GF-D8 (cell line): ENCODE measurements at regions not wholly inside any gene's neighbourhood (a gene's known extent, or its start where the extent isn't known, plus 50 kb on each side); places are given as distances from the start of the nearest gene placed in this dataset.
"Not testable (repeated sequence)": the region's sequence is repeated elsewhere in the genome, so short reads cannot be mapped to it uniquely, and the experiment has no call there.

ENCODE experiments used
- DNase-seq: peaks from one replicate; lab custom pipeline; 2025; lab: John Stamatoyannopoulos, UW

- DNase-seq = no peak
These were observed 108.2 kb upstream of the STK17B start for GRCh38 chr2:196279541-196279940.

DNA sequence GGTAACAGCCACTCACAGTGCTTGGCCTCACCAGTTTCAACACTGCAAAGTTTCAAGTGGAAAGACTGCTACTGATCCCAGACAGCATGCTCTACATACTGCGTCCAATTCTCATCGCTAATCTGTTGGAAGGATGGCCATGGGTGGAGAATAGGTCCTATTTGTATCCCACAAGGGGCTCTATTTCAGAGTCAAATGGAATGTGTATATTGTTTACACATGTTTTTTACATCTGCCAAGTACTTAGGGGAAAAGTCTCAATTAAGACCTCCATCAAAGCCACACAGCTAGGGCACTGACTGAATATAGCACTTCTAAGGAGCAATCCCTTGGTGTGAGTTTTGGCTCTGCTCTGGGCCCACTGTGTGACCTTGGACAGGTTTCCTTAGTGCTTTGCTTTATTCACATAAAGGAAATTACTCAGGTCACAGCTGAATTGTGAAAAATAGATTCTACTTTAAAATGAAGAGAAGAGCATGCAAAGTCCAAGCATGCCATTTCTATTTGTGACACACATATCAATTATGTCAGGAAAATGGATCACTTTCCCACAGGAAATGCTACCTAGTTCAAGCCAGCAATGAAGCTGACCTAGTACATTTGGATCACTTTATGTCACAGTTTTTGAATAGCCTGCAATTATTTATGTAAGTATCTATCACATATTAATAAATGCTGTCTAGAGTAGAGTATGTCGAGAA, 112.9 kb upstream of the STK17B start:
- no peak for DNase-seq

- no peak for DNase-seq
These were observed 113.6 kb upstream of the STK17B start for GRCh38 chr2:196284866-196285557.

DNA sequence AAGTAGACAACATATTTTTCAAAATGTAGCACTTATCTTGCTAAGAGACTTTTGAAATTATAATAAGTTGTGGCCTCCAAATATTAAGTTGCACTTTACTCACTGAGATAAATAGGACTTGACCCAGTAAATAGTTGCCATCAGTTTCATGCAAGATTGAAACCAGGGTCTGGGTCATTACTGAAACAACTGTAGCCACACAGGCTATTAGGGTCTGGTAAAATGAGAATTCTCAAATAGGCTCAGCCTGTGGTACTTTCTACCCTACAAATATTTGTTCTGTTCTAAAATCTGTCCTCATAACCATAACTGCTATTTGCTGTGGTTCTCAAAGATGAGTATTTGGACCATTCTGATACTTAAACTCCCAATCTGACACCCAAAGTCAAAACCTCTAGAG, 115.4 kb upstream of the STK17B start:
- no peak for DNase-seq

DNA sequence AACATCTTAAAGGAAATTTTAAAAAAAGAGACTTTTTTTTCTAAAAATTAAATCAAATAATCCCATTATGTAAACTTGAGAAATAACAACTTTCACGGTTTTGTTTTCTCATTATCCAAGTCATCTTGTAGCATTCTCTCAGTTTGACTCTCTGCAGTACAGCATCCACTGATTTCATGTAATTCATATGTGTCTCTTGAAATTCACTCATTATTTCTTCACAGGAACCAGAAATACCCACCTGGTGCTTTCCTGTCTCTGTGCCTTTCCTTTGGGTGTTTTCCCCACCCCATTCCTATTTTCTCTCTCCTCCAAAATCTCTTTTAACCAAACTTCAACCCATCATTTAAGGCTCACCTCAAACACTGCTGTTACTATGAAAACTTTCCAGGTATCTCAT, 116.1 kb upstream of the STK17B start:
- DNase-seq = no peak

GRCh38 chr2:196288006-196288538, 116.7 kb upstream of the STK17B start:
- DNase-seq = no peak

DNA sequence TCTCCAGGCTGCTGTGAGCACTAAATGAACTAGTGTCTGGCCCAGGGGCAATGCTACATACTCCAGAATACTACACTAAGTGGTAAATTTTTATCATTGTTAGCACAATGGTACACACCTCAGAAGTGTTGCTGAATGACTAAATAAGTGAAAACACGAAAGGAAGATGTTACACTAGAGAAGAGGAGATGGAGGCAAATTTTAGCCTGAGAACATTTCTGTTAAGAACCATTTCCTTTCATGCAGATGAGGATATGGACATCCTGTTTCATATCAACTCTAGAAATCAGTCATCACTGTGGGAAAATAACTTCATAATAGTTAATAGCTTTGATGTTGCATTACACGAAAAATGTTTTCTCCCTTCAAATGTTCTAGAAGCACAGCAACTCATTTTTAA, 117.6 kb upstream of the STK17B start:
- no peak for DNase-seq

DNA sequence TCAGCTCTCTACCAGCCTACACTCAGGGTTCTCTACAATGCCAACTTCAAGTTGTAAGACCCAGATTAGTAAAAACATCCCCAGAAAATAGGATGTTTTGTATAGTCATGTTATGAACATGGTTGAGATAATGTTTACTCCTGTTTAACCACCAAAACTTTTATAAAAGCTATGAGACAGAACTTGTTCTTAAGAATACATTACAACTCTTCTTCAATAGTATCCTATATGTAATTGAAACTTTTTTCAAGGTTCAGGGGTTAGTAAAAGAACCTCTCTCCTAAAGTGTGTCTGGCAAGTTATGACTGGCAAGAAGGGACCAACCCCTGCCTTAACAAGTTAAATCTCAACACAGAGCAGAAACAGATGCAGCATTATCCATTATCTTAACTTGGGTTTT, 118.8 kb upstream of the STK17B start:
- DNase-seq = no peak

GRCh38 chr2:196290569-196290968, 119.2 kb upstream of the STK17B start:
- no peak for DNase-seq

DNA sequence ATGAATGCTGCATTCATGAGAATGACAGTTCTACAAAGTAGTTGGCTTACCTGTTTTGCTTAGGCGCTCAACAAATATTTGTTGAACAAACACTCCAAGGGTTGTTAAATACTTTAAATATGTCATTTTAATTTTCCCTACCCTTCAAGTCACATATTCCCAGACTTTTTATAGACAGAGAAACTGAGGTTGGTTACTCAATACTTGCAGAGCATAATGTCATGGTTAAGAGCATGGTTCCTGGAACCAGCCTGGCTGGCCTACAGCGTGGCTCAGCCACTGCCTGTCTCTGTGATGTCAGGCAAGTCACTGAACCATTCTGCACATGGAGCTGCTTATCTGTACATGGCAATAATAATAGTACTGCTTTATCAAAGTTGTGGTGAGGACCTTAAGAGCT, 120.0 kb upstream of the STK17B start:
- no peak for DNase-seq

DNA sequence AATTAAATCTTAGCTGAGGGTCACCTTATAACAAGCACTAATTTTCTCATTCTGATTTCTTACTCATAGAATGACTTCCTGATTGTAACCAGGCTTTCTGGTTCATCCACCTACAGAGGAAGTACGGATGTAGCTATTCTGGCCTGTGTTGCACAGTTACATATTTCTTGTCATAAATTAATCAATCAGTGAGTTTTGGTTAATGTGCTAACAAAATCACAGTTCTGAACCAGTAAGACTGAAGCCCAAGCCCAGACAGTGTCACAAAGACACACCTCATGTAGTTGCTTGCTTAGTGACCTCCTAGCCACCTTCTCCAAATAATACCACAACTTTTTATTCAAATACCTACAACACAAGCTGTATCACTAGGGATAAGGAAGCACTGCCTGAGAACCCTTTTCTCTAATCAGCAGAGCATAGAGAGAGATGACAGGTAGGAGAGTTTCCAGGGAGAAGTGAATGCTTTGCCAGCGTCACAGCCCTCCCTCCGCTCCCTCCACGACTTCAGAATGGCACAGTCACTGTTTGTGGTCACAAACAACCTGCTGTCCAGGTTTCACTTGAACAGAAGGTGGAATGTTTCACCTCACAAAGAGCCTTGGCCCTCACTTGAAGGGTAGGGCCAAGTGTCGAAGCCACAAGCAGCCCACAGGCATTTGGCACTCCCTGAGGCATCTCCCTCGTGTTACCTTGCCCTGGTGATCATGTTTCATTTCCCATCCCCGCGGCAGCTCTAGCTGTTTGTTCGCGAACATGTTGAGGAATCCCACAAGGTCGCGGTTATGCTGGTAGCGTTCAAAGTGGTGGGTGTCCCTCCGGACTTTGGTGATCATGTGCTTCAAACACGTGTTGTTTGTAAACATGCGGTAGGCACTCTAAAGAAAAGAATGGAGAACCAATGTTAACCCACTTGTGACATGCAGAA, 120.8 kb upstream of the STK17B start:
- DNase-seq = no peak

DNA sequence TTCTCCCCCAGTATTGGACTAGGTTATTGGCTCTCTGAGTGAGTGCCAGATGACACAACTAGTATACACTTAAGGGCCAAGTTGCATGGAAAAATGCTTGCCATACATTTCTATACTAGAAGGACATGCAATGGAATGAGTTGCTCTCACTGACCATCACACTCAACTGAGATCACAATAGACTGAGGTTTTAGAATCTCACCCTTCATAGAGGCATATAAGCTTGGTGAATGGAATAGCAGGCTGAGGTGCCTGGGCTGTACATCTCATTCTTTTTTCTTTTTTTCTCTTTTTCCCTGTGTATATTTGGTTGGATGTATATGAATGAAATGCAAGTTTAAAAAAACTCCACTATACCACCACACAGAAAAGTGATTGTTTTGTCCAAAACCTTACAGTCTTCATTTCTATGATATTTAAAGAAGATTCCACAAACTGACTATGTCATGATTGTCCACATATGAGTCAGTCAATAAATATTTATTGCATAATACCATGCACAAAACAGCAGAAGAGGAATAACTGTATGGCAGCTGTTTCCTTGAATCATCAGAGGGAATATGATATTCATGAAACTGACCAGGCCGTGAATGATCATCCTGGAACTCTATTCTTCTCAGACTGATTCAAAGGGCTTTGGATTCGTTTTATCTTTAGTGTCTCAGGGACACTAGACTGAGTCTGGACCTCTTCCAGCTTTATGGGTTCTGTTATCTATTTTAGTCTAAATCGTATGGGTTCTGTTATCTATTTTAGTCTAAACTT, 122.6 kb upstream of the STK17B start:
- DNase-seq = no peak

GRCh38 chr2:196294516-196294909, 123.1 kb upstream of the STK17B start:
- no peak for DNase-seq

- no peak for DNase-seq
These were observed 123.6 kb upstream of the STK17B start for GRCh38 chr2:196295005-196295404.

DNA sequence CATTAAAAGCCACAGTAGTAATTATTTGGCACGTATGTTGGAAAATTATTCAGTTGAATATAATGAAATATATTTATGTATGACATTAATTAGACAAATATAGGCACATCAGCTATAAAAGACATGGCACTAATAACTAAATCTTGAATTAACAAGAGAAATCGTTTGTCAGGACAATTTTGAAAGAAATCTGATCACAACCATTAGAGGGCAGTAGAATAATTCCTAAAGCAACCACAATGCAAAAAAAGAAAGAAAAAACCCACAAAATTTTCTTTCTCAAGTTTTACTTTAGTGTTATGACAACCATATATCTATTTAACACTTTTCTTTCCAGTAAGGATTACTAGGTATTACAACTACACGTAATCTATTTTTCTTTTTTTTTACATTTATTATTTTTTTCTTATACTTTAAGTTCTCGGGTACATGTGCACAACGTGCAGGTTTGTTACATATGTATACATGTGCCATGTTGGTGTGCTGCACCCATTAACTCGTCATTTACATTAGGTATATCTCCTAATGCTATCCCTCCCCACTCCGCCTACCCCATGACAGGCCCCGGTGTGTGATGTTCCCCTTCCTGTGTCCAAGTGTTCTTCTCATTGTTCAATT, 126.8 kb upstream of the STK17B start:
- not testable (repeated sequence) for DNase-seq

- no peak for DNase-seq
These were observed 136.5 kb upstream of the STK17B start for GRCh38 chr2:196307775-196308305.

DNA sequence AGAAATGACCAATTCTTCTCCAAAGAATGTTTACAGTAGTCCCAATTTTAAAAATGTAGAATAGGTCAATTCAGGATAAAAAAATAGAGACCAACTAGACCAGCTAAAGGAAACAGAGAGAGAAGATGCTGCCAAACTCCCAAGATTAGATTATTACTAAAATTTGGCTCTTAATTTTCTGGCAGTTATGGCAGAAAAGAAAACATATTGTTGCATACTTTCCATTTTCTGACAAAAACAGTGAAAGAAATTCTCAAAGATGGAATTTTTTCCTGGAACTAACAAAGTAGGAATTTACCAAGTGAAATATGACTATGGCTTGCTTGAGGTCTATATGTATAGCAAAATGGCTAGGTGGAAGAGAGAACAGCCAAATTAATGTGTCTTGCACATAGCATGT, 138.3 kb upstream of the STK17B start:
- no peak for DNase-seq

GRCh38 chr2:196314157-196314556, 142.8 kb upstream of the STK17B start:
- no peak for DNase-seq

DNA sequence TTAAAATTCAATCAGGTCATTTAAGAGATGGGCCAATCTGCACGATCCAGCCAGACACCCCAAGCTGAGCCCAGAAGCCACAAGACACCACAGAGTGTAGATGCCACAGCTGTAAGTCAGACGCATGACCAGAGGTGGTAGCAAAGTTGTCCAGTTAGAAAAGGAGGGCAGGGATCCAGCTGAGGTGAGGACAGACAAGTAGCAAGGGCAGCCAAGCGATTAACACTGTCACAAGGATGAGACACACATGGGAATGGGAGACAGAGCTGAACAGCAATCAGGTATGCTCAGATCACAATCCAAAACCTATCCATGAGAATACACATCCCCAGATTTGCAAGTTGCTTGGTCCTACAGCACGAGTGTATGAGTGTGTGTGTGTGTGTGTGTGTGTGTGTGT, 143.4 kb upstream of the STK17B start:
- no peak for DNase-seq

- DNase-seq = no peak
These were observed 144.1 kb upstream of the STK17B start for GRCh38 chr2:196315388-196316049.

- DNase-seq = no peak
These were observed 144.7 kb upstream of the STK17B start for GRCh38 chr2:196316050-196316430.
